MM.1S (cell line): ENCODE measurements at regions not wholly inside any gene's neighbourhood (a gene's known extent, or its start where the extent isn't known, plus 50 kb on each side); places are given as distances from the start of the nearest gene placed in this dataset.

Source experiments
- DNase-seq: peaks from one replicate; pipeline ENCODE4 v3.0.0-alpha.2; 2015
- H2AFZ ChIP-seq: fragments of 300-600 bp; sonication (generic); 2 replicates; pipeline ENCODE4 v1.6.0; 2016; ENCODE audit warnings: antibody characterized with exemption, low read length
- H3F3A ChIP-seq: fragments of 300-600 bp; sonication (generic); 2 replicates; pipeline ENCODE4 v1.6.1; 2016; ENCODE audit warnings: mild to moderate bottlenecking, antibody characterized with exemption, low read length, moderate library complexity, mixed read lengths; ENCODE audit not compliant: insufficient read depth
- H3K27ac ChIP-seq: fragments of 300-600 bp; sonication (generic); 2 replicates; pipeline ENCODE4 v1.5.1; 2016; ENCODE audit warnings: mild to moderate bottlenecking, low read length
- H3K27me3 ChIP-seq: fragments of 300-600 bp; sonication (generic); replicated peaks from 2 replicates; pipeline ENCODE4 v1.6.0; 2016; ENCODE audit warnings: low read length; ENCODE audit not compliant: insufficient read depth
- H3K36me3 ChIP-seq: fragments of 300-600 bp; sonication (generic); replicated peaks from 2 replicates; pipeline ENCODE4 v1.6.1; 2016; ENCODE audit warnings: mild to moderate bottlenecking, low read length, mixed read lengths; ENCODE audit not compliant: insufficient read depth
- H3K4me1 ChIP-seq: fragments of 300-600 bp; sonication (generic); 2 replicates; pipeline ENCODE4 v1.6.1; 2016; ENCODE audit warnings: low read length, mixed read lengths
- H3K4me2 ChIP-seq: fragments of 300-600 bp; sonication (generic); 2 replicates; pipeline ENCODE4 v1.6.0; 2016; ENCODE audit warnings: low read depth, low read length
- H3K4me3 ChIP-seq: fragments of 300-600 bp; sonication (generic); 2 replicates; pipeline ENCODE4 v1.5.1; 2016; ENCODE audit warnings: low read length, mixed read lengths
- H3K79me2 ChIP-seq: fragments of 300-600 bp; sonication (generic); 2 replicates; pipeline ENCODE4 v1.6.1; 2016; ENCODE audit warnings: mixed run types, low read length, mixed read lengths
- H3K9ac ChIP-seq: fragments of 300-600 bp; sonication (generic); 2 replicates; pipeline ENCODE4 v1.6.1; 2016; ENCODE audit warnings: low read length, mixed read lengths
- H3K9me2 ChIP-seq: fragments of 300-600 bp; sonication (generic); replicated peaks from 2 replicates; pipeline ENCODE4 v1.6.1; 2016; ENCODE audit warnings: mild to moderate bottlenecking, low read length, mixed read lengths; ENCODE audit not compliant: insufficient read depth
- H3K9me3 ChIP-seq: fragments of 300-600 bp; sonication (generic); replicated peaks from 2 replicates; pipeline ENCODE4 v1.6.1; 2016; ENCODE audit warnings: mild to moderate bottlenecking, low read length, mixed read lengths; ENCODE audit not compliant: insufficient read depth
- H4K20me1 ChIP-seq: fragments of 300-600 bp; sonication (generic); 2 replicates; pipeline ENCODE4 v1.6.1; 2016; ENCODE audit warnings: mild to moderate bottlenecking, low read length, moderate library complexity, mixed read lengths; ENCODE audit not compliant: insufficient read depth
- EZH2 ChIP-seq: fragments of 300-600 bp; sonication (generic); optimal IDR thresholded peaks from 2 replicates; pipeline ENCODE3; 2017; ENCODE audit warnings: low read depth, mild to moderate bottlenecking, antibody characterized with exemption, low read length, mixed read lengths
- EZH2phosphoT487 ChIP-seq: fragments of 300-600 bp; sonication (generic); IDR thresholded peaks from 2 replicates; pipeline ENCODE4 v1.6.1; 2018; ENCODE audit warnings: antibody characterized with exemption, low read length
- TF ChIP-seq, protein P1 (sequence below): fragments of 300-600 bp; sonication (generic); IDR thresholded peaks from 2 replicates; pipeline ENCODE4 v1.5.1; 2016; ENCODE audit warnings: antibody characterized with exemption, low read length, mixed read lengths

DNA sequence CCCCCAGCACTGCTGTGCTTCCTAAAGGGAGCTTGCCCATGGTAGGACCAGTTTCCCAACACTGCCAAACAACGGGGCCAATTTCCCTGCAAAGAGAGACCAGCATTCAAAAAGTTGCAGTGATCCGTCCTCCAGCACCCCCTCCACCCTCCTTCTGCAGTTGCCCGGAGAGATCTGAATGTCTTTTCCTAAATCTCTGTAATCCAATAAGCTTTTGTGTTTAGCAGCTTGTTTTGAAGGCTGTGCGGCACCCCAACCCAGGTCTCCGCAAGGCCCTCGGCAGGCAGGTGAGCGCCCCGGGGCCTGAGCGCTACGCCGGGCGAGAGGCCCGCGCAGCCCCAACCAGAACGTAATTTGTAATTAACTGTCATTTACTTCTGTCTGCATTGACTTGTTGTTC is 366.9 kb upstream of the IRX2 start:
- no peak overlapping the region for H3K9ac ChIP-seq
- TF ChIP-seq, protein P1, sequence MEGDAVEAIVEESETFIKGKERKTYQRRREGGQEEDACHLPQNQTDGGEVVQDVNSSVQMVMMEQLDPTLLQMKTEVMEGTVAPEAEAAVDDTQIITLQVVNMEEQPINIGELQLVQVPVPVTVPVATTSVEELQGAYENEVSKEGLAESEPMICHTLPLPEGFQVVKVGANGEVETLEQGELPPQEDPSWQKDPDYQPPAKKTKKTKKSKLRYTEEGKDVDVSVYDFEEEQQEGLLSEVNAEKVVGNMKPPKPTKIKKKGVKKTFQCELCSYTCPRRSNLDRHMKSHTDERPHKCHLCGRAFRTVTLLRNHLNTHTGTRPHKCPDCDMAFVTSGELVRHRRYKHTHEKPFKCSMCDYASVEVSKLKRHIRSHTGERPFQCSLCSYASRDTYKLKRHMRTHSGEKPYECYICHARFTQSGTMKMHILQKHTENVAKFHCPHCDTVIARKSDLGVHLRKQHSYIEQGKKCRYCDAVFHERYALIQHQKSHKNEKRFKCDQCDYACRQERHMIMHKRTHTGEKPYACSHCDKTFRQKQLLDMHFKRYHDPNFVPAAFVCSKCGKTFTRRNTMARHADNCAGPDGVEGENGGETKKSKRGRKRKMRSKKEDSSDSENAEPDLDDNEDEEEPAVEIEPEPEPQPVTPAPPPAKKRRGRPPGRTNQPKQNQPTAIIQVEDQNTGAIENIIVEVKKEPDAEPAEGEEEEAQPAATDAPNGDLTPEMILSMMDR = no peak
- no peak for TF ChIP-seq EZH2phosphoT487
- TF ChIP-seq EZH2 = no peak
- no peak for DNase-seq

DNA sequence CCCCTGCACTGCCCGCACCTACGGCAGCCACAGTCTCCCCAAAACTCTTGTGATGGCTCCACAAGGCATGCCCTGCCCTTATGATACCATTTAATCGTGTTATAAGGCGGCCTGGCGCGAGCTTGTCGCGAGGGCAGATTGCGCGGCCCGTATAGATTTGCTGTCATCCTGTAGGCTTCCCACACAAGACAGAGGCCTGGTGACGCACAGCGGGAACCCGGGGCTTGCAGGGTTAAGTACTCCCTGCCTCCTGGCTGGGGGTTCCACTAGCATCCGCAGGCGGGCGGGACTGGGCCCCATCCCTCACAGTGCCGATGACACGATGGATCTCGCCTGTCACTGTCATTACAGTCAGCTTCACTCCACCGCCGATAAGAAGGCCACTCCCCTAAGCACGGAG is 364.9 kb upstream of the IRX2 start:
- no peak overlapping the region for H2AFZ ChIP-seq
- TF ChIP-seq, protein P1 = no peak
- no peak for TF ChIP-seq EZH2
- TF ChIP-seq EZH2phosphoT487 = no peak

More for the DNA sequence above, 366.9 kb upstream of the IRX2 start:
- H3K9me2 ChIP-seq = no peaks in the 10 kb centered on the region
- H3K4me2 ChIP-seq = no peak overlapping the region
- H2AFZ ChIP-seq = no peak overlapping the region
- H3K4me1 ChIP-seq = no peaks in the 10 kb centered on the region
- no peak overlapping the region for H3K4me3 ChIP-seq
- H4K20me1 ChIP-seq = no peaks in the 10 kb centered on the region
- H3K27me3 ChIP-seq = no peaks in the 10 kb centered on the region
- H3F3A ChIP-seq = no peaks in the 10 kb centered on the region
- no peaks in the 10 kb centered on the region for H3K36me3 ChIP-seq
- H3K79me2 ChIP-seq = no peaks in the 10 kb centered on the region
- H3K27ac ChIP-seq = no peak overlapping the region
- no peaks in the 10 kb centered on the region for H3K9me3 ChIP-seq

DNA sequence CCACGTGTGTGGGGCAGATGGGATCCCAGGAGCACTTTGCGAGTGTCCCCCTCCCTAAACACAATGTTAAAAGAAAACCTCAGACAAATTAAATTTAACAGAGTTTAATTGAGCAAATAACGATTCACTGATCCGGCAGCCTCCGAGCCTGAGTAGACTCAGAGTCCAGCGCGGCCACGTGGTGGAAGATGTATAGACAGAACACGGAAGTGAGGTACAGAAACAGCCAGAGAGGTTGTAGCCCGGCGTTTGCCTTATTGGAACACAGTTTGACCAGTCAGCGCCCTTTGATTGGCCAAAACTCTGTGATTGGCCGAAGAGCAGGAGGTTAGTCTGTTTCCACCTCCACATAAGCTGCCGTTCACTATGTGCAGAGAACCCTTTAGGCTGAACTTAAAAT is 363.0 kb upstream of the IRX2 start:
- H3K9ac ChIP-seq = no peak overlapping the region

More for the DNA sequence above, 364.9 kb upstream of the IRX2 start:
- no peaks in the 10 kb centered on the region for H3K27me3 ChIP-seq
- H3K4me2 ChIP-seq = no peak overlapping the region
- no peaks in the 10 kb centered on the region for H3F3A ChIP-seq
- H3K4me3 ChIP-seq = no peak overlapping the region
- no peak for DNase-seq
- no peaks in the 10 kb centered on the region for H3K9me2 ChIP-seq
- no peak overlapping the region for H3K27ac ChIP-seq
- H3K36me3 ChIP-seq = no peaks in the 10 kb centered on the region
- H3K79me2 ChIP-seq = no peaks in the 10 kb centered on the region
- no peak overlapping the region for H3K9ac ChIP-seq
- no peaks in the 10 kb centered on the region for H3K4me1 ChIP-seq
- no peaks in the 10 kb centered on the region for H4K20me1 ChIP-seq
- H3K9me3 ChIP-seq = no peaks in the 10 kb centered on the region

More for the DNA sequence above, 363.0 kb upstream of the IRX2 start:
- Histone ChIP-seq H3F3A (no peaks in the 10 kb centered on the region), H3K4me2 (no peak overlapping the region), H3K9me3 (no peaks in the 10 kb centered on the region), H4K20me1 (no peaks in the 10 kb centered on the region), H3K36me3 (no peaks in the 10 kb centered on the region), H3K9me2 (no peaks in the 10 kb centered on the region), H3K27me3 (no peaks in the 10 kb centered on the region), H3K79me2 (no peaks in the 10 kb centered on the region), H3K4me3 (no peak overlapping the region), H2AFZ (no peak overlapping the region), H3K4me1 (no peaks in the 10 kb centered on the region), H3K27ac (no peak overlapping the region)
- TF ChIP-seq, protein P1 = no peak
- TF ChIP-seq EZH2 = no peak
- no peak for TF ChIP-seq EZH2phosphoT487
- no peak for DNase-seq
